Endothelial cell of umbilical vein (primary cell): ENCODE measurements at regions not wholly inside any gene's neighbourhood (a gene's known extent, or its start where the extent isn't known, plus 50 kb on each side); places are given as distances from the start of the nearest gene placed in this dataset.

Experiments
- BruUV-seq: library from RNA; stranded (reverse); fragments of 400-500 nt; replicated peaks from 2 replicates; lab custom pipeline; 2021; lab: Mats Ljungman, UMichigan
- CTCF ChIA-PET: fragments of 300-600, 350-600 bp; sonication (Branson Sonifier 250); formaldehyde crosslinking; loops from one replicate; lab custom pipeline; 2021; ENCODE audit warnings: antibody characterized with exemption, inconsistent platforms; lab: Charles Lee
- POLR2A ChIA-PET: fragments of 300-600, 350-600 bp; sonication (Branson Sonifier 250); formaldehyde crosslinking; loops from one replicate; lab custom pipeline; 2021; ENCODE audit warnings: antibody characterized with exemption, inconsistent platforms; lab: Charles Lee
- DNase-seq: peaks from one replicate; pipeline ENCODE4 v3.0.0-alpha.2; 2011; ENCODE audit warnings: low read depth, low spot score
- FAIRE-seq: peaks from 2 replicates; lab custom pipeline; 2011; peaks lifted over from hg19 to GRCh38; lab: Jason Lieb, UNC
- H2AFZ ChIP-seq: 2 replicates; pipeline ENCODE4 v1.6.0; 2012; ENCODE audit warnings: low read depth, low read length, control low read depth, inconsistent platforms
- H3K27ac ChIP-seq: 2 replicates; pipeline ENCODE4 v1.5.1; 2011; ENCODE audit warnings: low read depth, mild to moderate bottlenecking, control low read depth, low read length, moderate library complexity; ENCODE audit not compliant: insufficient read depth
- H3K27me3 ChIP-seq, 2 experiments: 2 replicates each; pipeline versions ENCODE4 v1.6.0 to v1.6.1; 2011; ENCODE audit warnings: low read length in 2 of 2, mixed read lengths in 1 of 2; ENCODE audit not compliant: control insufficient read depth in 2 of 2, insufficient read depth in 2 of 2
- H3K36me3 ChIP-seq, 2 experiments: 2 replicates in 1 of 2; 3 replicates in 1 of 2; pipeline ENCODE4 v1.5.1; 2011; ENCODE audit warnings: low read length in 2 of 2, mild to moderate bottlenecking in 1 of 2, moderate library complexity in 1 of 2; ENCODE audit not compliant: control insufficient read depth in 2 of 2, insufficient read depth in 2 of 2; ENCODE audit errors: extremely low read depth in 1 of 2
- H3K4me1 ChIP-seq: 3 replicates; pipeline ENCODE4 v1.5.1; 2011; ENCODE audit warnings: mild to moderate bottlenecking, low read length; ENCODE audit not compliant: control insufficient read depth, insufficient read depth; ENCODE audit errors: extremely low read depth
- H3K4me2 ChIP-seq: 2 replicates; pipeline ENCODE4 v1.6.1; 2011; ENCODE audit warnings: low read length, control low read depth, mixed read lengths; ENCODE audit not compliant: insufficient read depth
- H3K4me3 ChIP-seq, 3 experiments: fragments of 200-600 bp in 1 of 3; sonication (generic), shearing (Covaris generic) in 1 of 3; replicated peaks in 1 of 3; 2 replicates each; pipeline ENCODE4 v1.5.1; 2011 to 2016; ENCODE audit warnings: control low read depth in 3 of 3, low read length in 3 of 3, mild to moderate bottlenecking in 2 of 3, inconsistent platforms in 1 of 3, low read depth in 1 of 3, moderate library complexity in 1 of 3; ENCODE audit not compliant: insufficient read depth in 1 of 3
- H3K79me2 ChIP-seq: 2 replicates; pipeline ENCODE4 v1.6.0; 2012; ENCODE audit warnings: low read length, inconsistent platforms; ENCODE audit not compliant: control insufficient read depth, insufficient read depth
- H3K9ac ChIP-seq: replicated peaks from 2 replicates; pipeline ENCODE3; 2011; ENCODE audit warnings: low read length, control low read depth; ENCODE audit not compliant: insufficient read depth; ENCODE audit errors: extremely low read depth
- H3K9me1 ChIP-seq: replicated peaks from 3 replicates; pipeline ENCODE4 v1.6.0; 2011; ENCODE audit warnings: mild to moderate bottlenecking, low read length; ENCODE audit not compliant: control insufficient read depth, insufficient read depth; ENCODE audit errors: extremely low read depth
- H3K9me3 ChIP-seq: replicated peaks from 2 replicates; pipeline ENCODE4 v1.5.1; 2012; ENCODE audit warnings: low read length, inconsistent platforms; ENCODE audit not compliant: control insufficient read depth, insufficient read depth
- H4K20me1 ChIP-seq: replicated peaks from 2 replicates; pipeline ENCODE3; 2011; ENCODE audit warnings: mild to moderate bottlenecking, low read length; ENCODE audit not compliant: control insufficient read depth, insufficient read depth; ENCODE audit errors: extremely low read depth
- EZH2 ChIP-seq: IDR thresholded peaks from 2 replicates; pipeline ENCODE4 v1.6.1; 2012; ENCODE audit warnings: borderline replicate concordance, low read depth, mild to moderate bottlenecking, moderate library complexity, low read length, inconsistent platforms; ENCODE audit not compliant: severe bottlenecking
- FOS ChIP-seq: IDR thresholded peaks from 2 replicates; pipeline ENCODE4 v1.6.1; 2011; ENCODE audit warnings: mild to moderate bottlenecking, low read length, moderate library complexity, borderline replicate concordance; ENCODE audit not compliant: insufficient read depth
- GATA2 ChIP-seq: IDR thresholded peaks from 2 replicates; pipeline ENCODE4 v1.7.0; 2011; ENCODE audit warnings: low read depth, mild to moderate bottlenecking, moderate library complexity, mixed read lengths, low read length; ENCODE audit not compliant: insufficient read length, insufficient read depth
- JUN ChIP-seq: IDR thresholded peaks from 2 replicates; pipeline ENCODE4 v1.6.1; 2011; ENCODE audit warnings: borderline replicate concordance, low read depth; ENCODE audit not compliant: insufficient read length, insufficient read depth
- MYC ChIP-seq: IDR thresholded peaks from one replicate; pipeline ENCODE4 v1.6.1; 2011; ENCODE audit warnings: mild to moderate bottlenecking, low read depth, low read length
- POLR2A ChIP-seq: IDR thresholded peaks from 2 replicates; pipeline ENCODE4 v1.6.1; 2012; ENCODE audit warnings: low read depth, mild to moderate bottlenecking, control low read depth, low read length
- POLR2AphosphoS5 ChIP-seq: IDR thresholded peaks from 2 replicates; pipeline ENCODE4 v1.6.1; 2012; ENCODE audit warnings: low read depth, mild to moderate bottlenecking, control low read depth, low read length, moderate library complexity; ENCODE audit not compliant: insufficient read depth
- dilution Hi-C: fragments of 300-500 bp; cut with MboI; formaldehyde crosslinking; loops from one replicate; pipeline ENCODE4 v1.15.0; 2019; ENCODE audit warnings: low sequenced_read_pairs; ENCODE audit not compliant: extremely low pct_ligation_motif_present
- intact Hi-C: fragments of 100-400 bp; cut with micrococcal nuclease; formaldehyde crosslinking; loops from one replicate; pipeline ENCODE4 v1.10.0; 2022
- TF ChIP-seq, protein P1 (sequence below), 2 donors: IDR thresholded peaks; 1 replicate in 1 of 2; 2 replicates in 1 of 2; pipeline ENCODE4 v1.5.1; 2011; ENCODE audit warnings: low read length in 2 of 2, mild to moderate bottlenecking in 2 of 2, moderate library complexity in 2 of 2, control low read depth in 1 of 2, inconsistent platforms in 1 of 2, low read depth in 1 of 2; ENCODE audit not compliant: insufficient read depth in 1 of 2; ENCODE audit errors: extremely low read depth in 1 of 2
- TF ChIP-seq, protein P2 (sequence below): IDR thresholded peaks from 2 replicates; pipeline ENCODE4 v1.6.1; 2011; ENCODE audit not compliant: insufficient read depth, insufficient read length

DNA sequence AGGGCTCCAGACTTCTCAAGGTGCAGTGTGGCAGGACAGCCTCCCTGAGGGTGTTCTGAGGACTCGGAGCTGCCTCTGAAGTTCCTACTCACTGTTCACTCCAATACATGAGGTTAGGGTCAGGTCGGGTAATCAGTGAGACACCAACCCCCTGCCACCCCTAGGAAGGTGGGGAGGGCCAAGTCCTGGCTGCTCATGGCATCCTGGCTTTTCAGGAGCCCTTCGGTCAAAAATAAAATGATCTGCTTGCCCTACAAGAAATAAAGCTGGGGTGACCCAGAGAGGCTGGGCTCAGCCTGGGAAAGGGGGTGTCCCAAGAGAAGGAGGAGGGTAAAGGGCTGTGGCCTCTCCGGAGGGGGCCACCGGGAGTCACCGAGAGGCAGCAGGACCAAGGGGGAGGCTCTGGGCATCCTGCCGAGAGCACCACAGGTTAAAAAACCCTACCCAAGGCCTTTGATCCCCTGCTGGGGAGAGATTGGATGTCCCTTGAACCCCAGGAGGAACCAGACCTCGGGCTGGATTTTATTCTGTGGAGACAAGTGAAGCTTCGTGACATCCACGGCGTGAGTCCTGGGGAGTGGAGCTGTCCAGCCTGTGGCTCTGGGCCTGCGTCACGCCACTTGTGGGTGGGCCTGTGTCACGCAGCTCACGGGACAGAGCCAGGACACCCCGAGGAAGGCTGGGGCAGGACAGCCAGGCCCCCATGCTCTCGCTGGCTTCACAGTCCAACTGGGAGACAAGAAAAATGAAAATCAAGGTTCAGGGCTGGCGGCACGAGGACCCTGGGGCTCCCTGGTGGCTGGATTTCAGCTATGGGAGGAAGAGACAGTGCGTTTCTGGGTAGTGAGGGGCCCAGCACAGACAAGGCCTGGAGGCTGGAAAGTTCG lies 102.2 kb upstream of the FGF3 start:
- H3K9ac ChIP-seq = no peak overlapping the region
- H3K4me2 ChIP-seq = no peak overlapping the region
- H3K27ac ChIP-seq = no peak overlapping the region
- no peak for FAIRE-seq
- H3K9me1 ChIP-seq = no peaks in the 10 kb centered on the region
- BruUV-seq = no TSS peak
- no peaks in the 10 kb centered on the region for H4K20me1 ChIP-seq
- intact Hi-C loops (no loop called here), dilution Hi-C loops (loop anchor here (25.0 kb wide), 1 partner anchor 266 kb away; no protein-coding TSS in a partner anchor)
- peaks cover 12 to 21% of the 10 kb centered on the region in 2 experiments for H3K27me3 ChIP-seq
- H3K9me3 ChIP-seq = no peaks in the 10 kb centered on the region
- no peak overlapping the region for H2AFZ ChIP-seq
- H3K4me3 ChIP-seq = no peak overlapping the region
- no peak for DNase-seq
- peaks cover 4% of the 10 kb centered on the region for H3K4me1 ChIP-seq
- H3K79me2 ChIP-seq = no peaks in the 10 kb centered on the region
- ChIA-PET POLR2A (no interaction called here), CTCF (interaction anchor here (0.8 to 5.4 kb wide), 4 partner anchors 11 to 276 kb away, joined by 3 to 60 read pairs (median 32); no protein-coding TSS in a partner anchor)
- TF ChIP-seq JUN (no peak), FOS (no peak), EZH2 (no peak), POLR2AphosphoS5 (no peak), POLR2A (no peak), MYC (no peak), GATA2 (no peak)
- TF ChIP-seq, protein P1, sequence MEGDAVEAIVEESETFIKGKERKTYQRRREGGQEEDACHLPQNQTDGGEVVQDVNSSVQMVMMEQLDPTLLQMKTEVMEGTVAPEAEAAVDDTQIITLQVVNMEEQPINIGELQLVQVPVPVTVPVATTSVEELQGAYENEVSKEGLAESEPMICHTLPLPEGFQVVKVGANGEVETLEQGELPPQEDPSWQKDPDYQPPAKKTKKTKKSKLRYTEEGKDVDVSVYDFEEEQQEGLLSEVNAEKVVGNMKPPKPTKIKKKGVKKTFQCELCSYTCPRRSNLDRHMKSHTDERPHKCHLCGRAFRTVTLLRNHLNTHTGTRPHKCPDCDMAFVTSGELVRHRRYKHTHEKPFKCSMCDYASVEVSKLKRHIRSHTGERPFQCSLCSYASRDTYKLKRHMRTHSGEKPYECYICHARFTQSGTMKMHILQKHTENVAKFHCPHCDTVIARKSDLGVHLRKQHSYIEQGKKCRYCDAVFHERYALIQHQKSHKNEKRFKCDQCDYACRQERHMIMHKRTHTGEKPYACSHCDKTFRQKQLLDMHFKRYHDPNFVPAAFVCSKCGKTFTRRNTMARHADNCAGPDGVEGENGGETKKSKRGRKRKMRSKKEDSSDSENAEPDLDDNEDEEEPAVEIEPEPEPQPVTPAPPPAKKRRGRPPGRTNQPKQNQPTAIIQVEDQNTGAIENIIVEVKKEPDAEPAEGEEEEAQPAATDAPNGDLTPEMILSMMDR (IDR thresholded peaks at IDR 0.05; ENCODE audit: extremely low read depth in 1 of 2, insufficient read depth in 1 of 2, low read depth in 1 of 2, low read length in 2 of 2) = no peak
- TF ChIP-seq, protein P2, sequence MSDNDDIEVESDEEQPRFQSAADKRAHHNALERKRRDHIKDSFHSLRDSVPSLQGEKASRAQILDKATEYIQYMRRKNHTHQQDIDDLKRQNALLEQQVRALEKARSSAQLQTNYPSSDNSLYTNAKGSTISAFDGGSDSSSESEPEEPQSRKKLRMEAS = no peak
- H3K36me3 ChIP-seq = no peaks in the 10 kb centered on the region
